ENCODE measurements at regions not wholly inside any gene's neighbourhood (a gene's known extent, or its start where the extent isn't known, plus 50 kb on each side); places are given as distances from the start of the nearest gene placed in this dataset.

DNA sequence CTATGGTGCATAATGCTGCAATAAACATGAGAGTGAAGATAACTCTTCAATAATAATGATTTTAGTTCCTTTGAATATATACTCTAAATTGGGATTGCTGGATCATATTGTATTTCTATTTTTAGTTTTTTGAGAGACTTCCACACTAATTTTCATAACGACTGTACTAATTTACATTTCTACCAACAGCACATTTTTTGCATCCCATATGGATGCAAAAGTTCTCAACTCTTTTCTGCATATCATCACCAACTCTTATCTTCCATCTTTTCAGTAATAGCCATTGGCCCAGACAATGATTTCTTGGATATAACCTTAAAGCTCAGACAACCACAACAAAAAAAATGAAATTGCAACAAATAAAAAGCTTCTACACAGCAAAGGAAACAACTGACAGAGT lies 1082.4 kb downstream of the CNTNAP5 start (continued):
- TF ChIP-seq, protein P1, sequence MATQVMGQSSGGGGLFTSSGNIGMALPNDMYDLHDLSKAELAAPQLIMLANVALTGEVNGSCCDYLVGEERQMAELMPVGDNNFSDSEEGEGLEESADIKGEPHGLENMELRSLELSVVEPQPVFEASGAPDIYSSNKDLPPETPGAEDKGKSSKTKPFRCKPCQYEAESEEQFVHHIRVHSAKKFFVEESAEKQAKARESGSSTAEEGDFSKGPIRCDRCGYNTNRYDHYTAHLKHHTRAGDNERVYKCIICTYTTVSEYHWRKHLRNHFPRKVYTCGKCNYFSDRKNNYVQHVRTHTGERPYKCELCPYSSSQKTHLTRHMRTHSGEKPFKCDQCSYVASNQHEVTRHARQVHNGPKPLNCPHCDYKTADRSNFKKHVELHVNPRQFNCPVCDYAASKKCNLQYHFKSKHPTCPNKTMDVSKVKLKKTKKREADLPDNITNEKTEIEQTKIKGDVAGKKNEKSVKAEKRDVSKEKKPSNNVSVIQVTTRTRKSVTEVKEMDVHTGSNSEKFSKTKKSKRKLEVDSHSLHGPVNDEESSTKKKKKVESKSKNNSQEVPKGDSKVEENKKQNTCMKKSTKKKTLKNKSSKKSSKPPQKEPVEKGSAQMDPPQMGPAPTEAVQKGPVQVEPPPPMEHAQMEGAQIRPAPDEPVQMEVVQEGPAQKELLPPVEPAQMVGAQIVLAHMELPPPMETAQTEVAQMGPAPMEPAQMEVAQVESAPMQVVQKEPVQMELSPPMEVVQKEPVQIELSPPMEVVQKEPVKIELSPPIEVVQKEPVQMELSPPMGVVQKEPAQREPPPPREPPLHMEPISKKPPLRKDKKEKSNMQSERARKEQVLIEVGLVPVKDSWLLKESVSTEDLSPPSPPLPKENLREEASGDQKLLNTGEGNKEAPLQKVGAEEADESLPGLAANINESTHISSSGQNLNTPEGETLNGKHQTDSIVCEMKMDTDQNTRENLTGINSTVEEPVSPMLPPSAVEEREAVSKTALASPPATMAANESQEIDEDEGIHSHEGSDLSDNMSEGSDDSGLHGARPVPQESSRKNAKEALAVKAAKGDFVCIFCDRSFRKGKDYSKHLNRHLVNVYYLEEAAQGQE (IDR thresholded peaks at IDR 0.05), result no peak
- TF ChIP-seq SP1 (IDR thresholded peaks at IDR 0.05) (no peak), JUND (IDR thresholded peaks at IDR 0.05) (no peak), RAD21 (IDR thresholded peaks at IDR 0.05) (no peak), FOXA2 (IDR thresholded peaks at IDR 0.05) (no peak), FOXA1 (IDR thresholded peaks at IDR 0.05) (no peak), RXRA (IDR thresholded peaks at IDR 0.05) (no peak), EGR1 (IDR thresholded peaks at IDR 0.05; ENCODE audit: low read depth in 2 of 2) (no peak), HNF4A (conservative IDR thresholded peaks at IDR 0.05) (no peak)
- TF ChIP-seq, protein P2, sequence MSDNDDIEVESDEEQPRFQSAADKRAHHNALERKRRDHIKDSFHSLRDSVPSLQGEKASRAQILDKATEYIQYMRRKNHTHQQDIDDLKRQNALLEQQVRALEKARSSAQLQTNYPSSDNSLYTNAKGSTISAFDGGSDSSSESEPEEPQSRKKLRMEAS (IDR thresholded peaks at IDR 0.05), result no peak
- TF ChIP-seq, protein P3, sequence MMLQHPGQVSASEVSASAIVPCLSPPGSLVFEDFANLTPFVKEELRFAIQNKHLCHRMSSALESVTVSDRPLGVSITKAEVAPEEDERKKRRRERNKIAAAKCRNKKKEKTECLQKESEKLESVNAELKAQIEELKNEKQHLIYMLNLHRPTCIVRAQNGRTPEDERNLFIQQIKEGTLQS (IDR thresholded peaks at IDR 0.05), result no peak

DNA sequence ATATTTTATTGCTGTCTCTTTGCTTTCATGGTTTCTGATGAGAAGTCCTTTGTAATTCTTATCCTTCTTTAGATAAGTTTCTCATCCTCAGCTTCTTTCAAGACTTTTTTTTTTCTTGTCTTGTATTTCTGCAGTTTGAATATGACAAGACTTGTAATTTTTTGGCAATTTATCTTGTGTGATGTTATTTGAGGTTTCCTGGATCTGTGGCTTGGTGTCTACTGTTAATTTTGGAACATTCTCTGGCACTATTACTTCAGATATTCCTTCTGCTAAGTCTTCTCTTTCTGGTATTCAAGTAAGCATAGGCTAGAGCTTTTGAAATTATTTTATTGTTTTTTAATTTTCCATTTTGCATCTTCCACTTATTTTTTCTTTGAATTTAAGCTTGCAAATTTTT lies 1083.2 kb downstream of the CNTNAP5 start:
- Histone ChIP-seq H3K4me3 (ENCODE audit: low read depth in 1 of 3, low read length in 3 of 3) (no peak overlapping the region), H3K27me3 (ENCODE audit: control insufficient read depth in 4 of 4, insufficient read depth in 4 of 4, low read length in 3 of 4) (no peaks in the 10 kb centered on the region), H3K9me3 (ENCODE audit: control insufficient read depth in 4 of 4, low read length in 3 of 4) (no peaks in the 10 kb centered on the region), H3K27ac (ENCODE audit: low read depth in 1 of 2, low read length in 2 of 2) (no peak overlapping the region), H3K4me1 (ENCODE audit: control insufficient read depth in 4 of 4, insufficient read depth in 4 of 4, low read length in 3 of 4) (no peaks in the 10 kb centered on the region), H3K9ac (ENCODE audit: low read depth in 1 of 2, low read length in 2 of 2) (no peak overlapping the region), H3K36me3 (ENCODE audit: control insufficient read depth in 4 of 4, insufficient read depth in 3 of 4, low read depth in 1 of 4, low read length in 3 of 4) (no peaks in the 10 kb centered on the region)
- TF ChIP-seq EGR1 (IDR thresholded peaks at IDR 0.05; ENCODE audit: low read depth in 2 of 2) (no peak), HNF4G (IDR thresholded peaks at IDR 0.05) (no peak), RAD21 (IDR thresholded peaks at IDR 0.05) (no peak), SP1 (IDR thresholded peaks at IDR 0.05) (no peak), FOXA1 (IDR thresholded peaks at IDR 0.05) (no peak), TAF1 (conservative IDR thresholded peaks at IDR 0.05) (no peak), JUND (IDR thresholded peaks at IDR 0.05) (no peak), NR2F2 (IDR thresholded peaks at IDR 0.05) (no peak), RXRA (IDR thresholded peaks at IDR 0.05) (no peak), YY1 (IDR thresholded peaks at IDR 0.05) (no peak), GABPA (IDR thresholded peaks at IDR 0.05 in 1 of 2, conservative IDR thresholded peaks at IDR 0.05 in 1 of 2) (no peak), FOXA2 (IDR thresholded peaks at IDR 0.05) (no peak)
- TF ChIP-seq, protein P1 (IDR thresholded peaks at IDR 0.05), result no peak
- TF ChIP-seq, protein P3 (IDR thresholded peaks at IDR 0.05), result no peak
- TF ChIP-seq, protein P2 (IDR thresholded peaks at IDR 0.05), result no peak
- no peak for DNase-seq (ENCODE audit: low spot score)
